ENCODE measurements at regions not wholly inside any gene's neighbourhood (a gene's known extent, or its start where the extent isn't known, plus 50 kb on each side); places are given as distances from the start of the nearest gene placed in this dataset.

GRCh38 chr20:11200423-11200822, 526.6 kb upstream of the JAG1 start:
- TF ChIP-seq, protein P1, sequence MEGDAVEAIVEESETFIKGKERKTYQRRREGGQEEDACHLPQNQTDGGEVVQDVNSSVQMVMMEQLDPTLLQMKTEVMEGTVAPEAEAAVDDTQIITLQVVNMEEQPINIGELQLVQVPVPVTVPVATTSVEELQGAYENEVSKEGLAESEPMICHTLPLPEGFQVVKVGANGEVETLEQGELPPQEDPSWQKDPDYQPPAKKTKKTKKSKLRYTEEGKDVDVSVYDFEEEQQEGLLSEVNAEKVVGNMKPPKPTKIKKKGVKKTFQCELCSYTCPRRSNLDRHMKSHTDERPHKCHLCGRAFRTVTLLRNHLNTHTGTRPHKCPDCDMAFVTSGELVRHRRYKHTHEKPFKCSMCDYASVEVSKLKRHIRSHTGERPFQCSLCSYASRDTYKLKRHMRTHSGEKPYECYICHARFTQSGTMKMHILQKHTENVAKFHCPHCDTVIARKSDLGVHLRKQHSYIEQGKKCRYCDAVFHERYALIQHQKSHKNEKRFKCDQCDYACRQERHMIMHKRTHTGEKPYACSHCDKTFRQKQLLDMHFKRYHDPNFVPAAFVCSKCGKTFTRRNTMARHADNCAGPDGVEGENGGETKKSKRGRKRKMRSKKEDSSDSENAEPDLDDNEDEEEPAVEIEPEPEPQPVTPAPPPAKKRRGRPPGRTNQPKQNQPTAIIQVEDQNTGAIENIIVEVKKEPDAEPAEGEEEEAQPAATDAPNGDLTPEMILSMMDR (IDR thresholded peaks at IDR 0.05): no peak
- no peak for TF ChIP-seq EZH2 (IDR thresholded peaks at IDR 0.05)
- TF ChIP-seq EZH2phosphoT487 (IDR thresholded peaks at IDR 0.05): no peak
